ENCODE measurements at regions not wholly inside any gene's neighbourhood (a gene's known extent, or its start where the extent isn't known, plus 50 kb on each side); places are given as distances from the start of the nearest gene placed in this dataset.

GRCh38 chr6:132168961-132169360 is 217.8 kb upstream of the CCN2 start:
- no peak for DNase-seq (ENCODE audit: low read depth)
- no peak for TF ChIP-seq CTCF (IDR thresholded peaks at IDR 0.05; ENCODE audit: low read length, missing control alignments)
- no peak overlapping the region for H3K4me3 ChIP-seq (replicated peaks; ENCODE audit: low read depth, low read length)

- TF ChIP-seq CTCF (IDR thresholded peaks at IDR 0.05; ENCODE audit: low read length, missing control alignments), result no peak
- H3K4me3 ChIP-seq (replicated peaks; ENCODE audit: low read depth, low read length), result no peak overlapping the region
- no peak for DNase-seq (ENCODE audit: low read depth)
Observed at GRCh38 chr6:132167929-132168892, 217.0 kb upstream of the CCN2 start.

GRCh38 chr6:132166526-132167051 is 215.4 kb upstream of the CCN2 start:
- no peak overlapping the region for H3K4me3 ChIP-seq (replicated peaks; ENCODE audit: low read depth, low read length)
- no peak for DNase-seq (ENCODE audit: low read depth)
- no peak for TF ChIP-seq CTCF (IDR thresholded peaks at IDR 0.05; ENCODE audit: low read length, missing control alignments)

GRCh38 chr6:132165677-132166076 is 214.5 kb upstream of the CCN2 start:
- no peak overlapping the region for H3K4me3 ChIP-seq (replicated peaks; ENCODE audit: low read depth, low read length)
- no peak for DNase-seq (ENCODE audit: low read depth)
- no peak for TF ChIP-seq CTCF (IDR thresholded peaks at IDR 0.05; ENCODE audit: low read length, missing control alignments)

GRCh38 chr6:132161283-132161682 is 210.1 kb upstream of the CCN2 start:
- no peak overlapping the region for H3K4me3 ChIP-seq (replicated peaks; ENCODE audit: low read depth, low read length)
- DNase-seq (ENCODE audit: low read depth), result peak; percentile 81
- peak; percentile 75 for TF ChIP-seq CTCF (IDR thresholded peaks at IDR 0.05; ENCODE audit: low read length, missing control alignments)

GRCh38 chr6:132153221-132153898 is 202.2 kb upstream of the CCN2 start:
- H3K4me3 ChIP-seq (replicated peaks; ENCODE audit: low read depth, low read length), result no peak overlapping the region

More at GRCh38 chr6:132153221-132153898, 202.2 kb upstream of the CCN2 start:
- no peak for TF ChIP-seq CTCF (IDR thresholded peaks at IDR 0.05; ENCODE audit: low read length, missing control alignments)
- DNase-seq (ENCODE audit: low read depth), result peak; percentile 79
